ENCODE measurements at regions not wholly inside any gene's neighbourhood (a gene's known extent, or its start where the extent isn't known, plus 50 kb on each side); places are given as distances from the start of the nearest gene placed in this dataset.

- TF ChIP-seq CHD7 (IDR thresholded peaks at IDR 0.05; ENCODE audit: insufficient replicate concordance, low read length) (no peak), ASH2L (IDR thresholded peaks at IDR 0.05; ENCODE audit: low read length) (no peak)
These were observed 2249.1 kb downstream of the NCAM2 start (continued) for GRCh38 chr21:23247334-23247733.
